MM.1S (cell line): ENCODE measurements at regions not wholly inside any gene's neighbourhood (a gene's known extent, or its start where the extent isn't known, plus 50 kb on each side); places are given as distances from the start of the nearest gene placed in this dataset.

ENCODE experiments used
- EZH2 ChIP-seq: fragments of 300-600 bp; sonication (generic); optimal IDR thresholded peaks from 2 replicates; pipeline ENCODE3; 2017; ENCODE audit warnings: low read depth, mild to moderate bottlenecking, antibody characterized with exemption, low read length, mixed read lengths
- EZH2phosphoT487 ChIP-seq: fragments of 300-600 bp; sonication (generic); IDR thresholded peaks from 2 replicates; pipeline ENCODE4 v1.6.1; 2018; ENCODE audit warnings: antibody characterized with exemption, low read length
- TF ChIP-seq, protein P1 (sequence below): fragments of 300-600 bp; sonication (generic); IDR thresholded peaks from 2 replicates; pipeline ENCODE4 v1.5.1; 2016; ENCODE audit warnings: antibody characterized with exemption, low read length, mixed read lengths

DNA sequence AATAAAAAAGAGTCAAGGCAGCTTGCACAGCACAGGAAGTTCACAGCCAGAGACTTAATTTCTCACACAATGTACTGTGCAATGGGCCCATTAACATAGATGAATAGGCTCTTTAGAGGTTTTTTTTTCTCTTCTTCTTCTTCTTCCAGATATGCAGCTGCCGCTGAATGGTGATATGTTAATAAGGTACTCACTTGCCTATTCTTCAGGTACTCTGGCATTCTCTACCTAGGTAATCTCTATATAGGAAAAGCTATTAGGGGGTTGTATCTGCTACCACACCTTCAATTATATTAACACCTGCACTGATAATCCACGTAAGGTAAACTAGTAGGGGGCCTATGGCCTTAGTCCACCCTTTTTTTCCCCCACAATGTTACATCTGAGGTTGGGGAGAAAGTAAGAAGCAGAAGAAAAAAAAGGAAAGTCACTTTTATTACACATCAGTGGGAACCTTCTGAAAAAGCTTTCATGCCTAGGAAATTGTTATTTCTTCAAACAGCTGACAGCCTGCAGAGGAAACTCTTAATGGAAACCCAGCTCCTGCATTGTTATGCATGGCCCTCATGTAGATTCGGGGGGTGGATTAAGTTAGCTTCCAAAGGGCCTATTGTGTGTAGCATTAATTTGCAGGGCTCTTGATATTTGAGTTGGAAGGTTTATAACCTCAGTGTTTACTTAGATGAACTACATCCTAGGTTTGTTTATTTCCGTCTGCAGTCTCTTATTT, 525.5 kb downstream of the ZIC1 start:
- TF ChIP-seq EZH2 (no peak), EZH2phosphoT487 (no peak)
- TF ChIP-seq, protein P1, sequence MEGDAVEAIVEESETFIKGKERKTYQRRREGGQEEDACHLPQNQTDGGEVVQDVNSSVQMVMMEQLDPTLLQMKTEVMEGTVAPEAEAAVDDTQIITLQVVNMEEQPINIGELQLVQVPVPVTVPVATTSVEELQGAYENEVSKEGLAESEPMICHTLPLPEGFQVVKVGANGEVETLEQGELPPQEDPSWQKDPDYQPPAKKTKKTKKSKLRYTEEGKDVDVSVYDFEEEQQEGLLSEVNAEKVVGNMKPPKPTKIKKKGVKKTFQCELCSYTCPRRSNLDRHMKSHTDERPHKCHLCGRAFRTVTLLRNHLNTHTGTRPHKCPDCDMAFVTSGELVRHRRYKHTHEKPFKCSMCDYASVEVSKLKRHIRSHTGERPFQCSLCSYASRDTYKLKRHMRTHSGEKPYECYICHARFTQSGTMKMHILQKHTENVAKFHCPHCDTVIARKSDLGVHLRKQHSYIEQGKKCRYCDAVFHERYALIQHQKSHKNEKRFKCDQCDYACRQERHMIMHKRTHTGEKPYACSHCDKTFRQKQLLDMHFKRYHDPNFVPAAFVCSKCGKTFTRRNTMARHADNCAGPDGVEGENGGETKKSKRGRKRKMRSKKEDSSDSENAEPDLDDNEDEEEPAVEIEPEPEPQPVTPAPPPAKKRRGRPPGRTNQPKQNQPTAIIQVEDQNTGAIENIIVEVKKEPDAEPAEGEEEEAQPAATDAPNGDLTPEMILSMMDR, result no peak
